ENCODE measurements at regions not wholly inside any gene's neighbourhood (a gene's known extent, or its start where the extent isn't known, plus 50 kb on each side); places are given as distances from the start of the nearest gene placed in this dataset.

DNA sequence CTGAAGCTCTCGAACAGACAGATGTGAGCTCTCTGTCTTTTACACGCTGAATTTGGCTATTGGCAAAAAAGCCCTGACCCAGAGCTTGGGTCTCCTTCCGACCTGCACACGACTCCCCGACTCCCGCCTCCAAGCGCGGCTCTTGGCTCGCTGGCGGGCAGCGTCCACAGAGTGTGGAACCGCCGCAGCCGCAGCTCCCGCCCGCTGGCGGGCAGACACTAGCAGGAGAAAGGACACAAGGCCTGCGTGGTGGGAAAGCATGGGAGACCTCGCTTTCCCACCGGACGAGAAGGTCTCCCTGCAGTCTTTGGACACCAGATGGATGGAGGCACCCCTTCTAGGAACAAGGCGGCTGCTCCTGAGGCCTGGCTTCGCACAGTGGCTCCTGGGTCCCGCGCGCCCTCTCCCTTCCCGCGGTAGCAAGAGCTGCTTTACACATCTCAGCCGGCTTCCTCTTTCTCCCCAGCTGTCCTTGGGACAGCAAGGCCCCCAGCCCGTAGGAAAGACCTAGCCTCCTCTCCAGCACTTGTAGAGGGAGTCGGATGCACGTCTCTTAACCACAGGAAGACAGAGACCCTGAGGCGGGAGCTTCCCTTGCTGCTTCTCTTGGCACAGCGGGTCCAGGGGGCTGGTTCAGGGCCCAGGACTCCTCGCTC, 92.1 kb downstream of the PRKAB2 start:
- Mint-ChIP-seq H3K27me3 (peaks cover 98% of the 10 kb centered on the region), H3K9me3 (no peaks in the 10 kb centered on the region), H3K4me3 (peak overlapping the region; percentile 85), H3K4me1 (ENCODE audit: unreplicated experiment) (peaks cover 12% of the 10 kb centered on the region), H3K27ac (no peak overlapping the region), H3K36me3 (no peaks in the 10 kb centered on the region)
- no peak for DNase-seq (ENCODE audit: extremely low spot score, unreplicated experiment)
- TF ChIP-seq, protein P1, sequence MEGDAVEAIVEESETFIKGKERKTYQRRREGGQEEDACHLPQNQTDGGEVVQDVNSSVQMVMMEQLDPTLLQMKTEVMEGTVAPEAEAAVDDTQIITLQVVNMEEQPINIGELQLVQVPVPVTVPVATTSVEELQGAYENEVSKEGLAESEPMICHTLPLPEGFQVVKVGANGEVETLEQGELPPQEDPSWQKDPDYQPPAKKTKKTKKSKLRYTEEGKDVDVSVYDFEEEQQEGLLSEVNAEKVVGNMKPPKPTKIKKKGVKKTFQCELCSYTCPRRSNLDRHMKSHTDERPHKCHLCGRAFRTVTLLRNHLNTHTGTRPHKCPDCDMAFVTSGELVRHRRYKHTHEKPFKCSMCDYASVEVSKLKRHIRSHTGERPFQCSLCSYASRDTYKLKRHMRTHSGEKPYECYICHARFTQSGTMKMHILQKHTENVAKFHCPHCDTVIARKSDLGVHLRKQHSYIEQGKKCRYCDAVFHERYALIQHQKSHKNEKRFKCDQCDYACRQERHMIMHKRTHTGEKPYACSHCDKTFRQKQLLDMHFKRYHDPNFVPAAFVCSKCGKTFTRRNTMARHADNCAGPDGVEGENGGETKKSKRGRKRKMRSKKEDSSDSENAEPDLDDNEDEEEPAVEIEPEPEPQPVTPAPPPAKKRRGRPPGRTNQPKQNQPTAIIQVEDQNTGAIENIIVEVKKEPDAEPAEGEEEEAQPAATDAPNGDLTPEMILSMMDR (conservative IDR thresholded peaks at IDR 0.05), result no peak

- H3K9me3 Mint-ChIP-seq, result no peaks in the 10 kb centered on the region
- H3K4me1 Mint-ChIP-seq (ENCODE audit: unreplicated experiment), result peaks cover 12% of the 10 kb centered on the region
- H3K27me3 Mint-ChIP-seq, result peaks cover 98% of the 10 kb centered on the region
- no peak for DNase-seq (ENCODE audit: extremely low spot score, unreplicated experiment)
- H3K36me3 Mint-ChIP-seq, result no peaks in the 10 kb centered on the region
- H3K4me3 Mint-ChIP-seq, result peak overlapping the region; percentile 85
- TF ChIP-seq, protein P1 (conservative IDR thresholded peaks at IDR 0.05), result no peak
- H3K27ac Mint-ChIP-seq, result no peak overlapping the region
Measured at GRCh38 chr1:147079400-147080005, 92.8 kb downstream of the PRKAB2 start.

GRCh38 chr1:147078606-147079399, 93.5 kb downstream of the PRKAB2 start:
- Mint-ChIP-seq H3K4me1 (ENCODE audit: unreplicated experiment) (peaks cover 12% of the 10 kb centered on the region), H3K27ac (no peak overlapping the region), H3K36me3 (no peaks in the 10 kb centered on the region), H3K4me3 (peak overlapping the region; percentile 85), H3K9me3 (no peaks in the 10 kb centered on the region), H3K27me3 (peaks cover 98% of the 10 kb centered on the region)
- TF ChIP-seq, protein P1 (conservative IDR thresholded peaks at IDR 0.05), result no peak
- no peak for DNase-seq (ENCODE audit: extremely low spot score, unreplicated experiment)

GRCh38 chr1:147077936-147078605, 94.2 kb downstream of the PRKAB2 start:
- H3K9me3 Mint-ChIP-seq, result no peaks in the 10 kb centered on the region
- no peak overlapping the region for H3K4me3 Mint-ChIP-seq
- no peak for DNase-seq (ENCODE audit: extremely low spot score, unreplicated experiment)
- peaks cover 98% of the 10 kb centered on the region for H3K27me3 Mint-ChIP-seq
- H3K27ac Mint-ChIP-seq, result no peak overlapping the region
- TF ChIP-seq, protein P1 (conservative IDR thresholded peaks at IDR 0.05), result no peak
- H3K4me1 Mint-ChIP-seq (ENCODE audit: unreplicated experiment), result peaks cover 12% of the 10 kb centered on the region
- no peaks in the 10 kb centered on the region for H3K36me3 Mint-ChIP-seq

DNA sequence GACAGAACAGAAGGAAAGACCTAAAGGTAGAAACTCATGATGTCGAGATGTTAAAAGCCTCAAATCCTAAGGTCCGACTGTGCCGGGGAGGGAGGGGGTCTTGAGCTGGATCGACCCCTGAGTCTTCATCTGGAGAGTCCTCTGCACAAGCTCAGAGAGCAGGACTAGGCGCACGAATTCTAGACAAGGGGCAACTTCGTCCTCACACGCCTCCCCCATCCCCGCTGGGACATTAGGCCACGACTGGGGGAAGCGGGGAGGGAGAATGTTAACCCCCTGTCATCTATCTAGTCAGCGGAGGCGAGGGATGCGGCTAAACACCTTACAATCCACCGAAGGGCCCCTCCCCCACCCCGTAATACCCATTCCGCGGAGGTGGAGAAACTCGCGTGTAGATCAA, 94.7 kb downstream of the PRKAB2 start:
- H3K4me1 Mint-ChIP-seq (ENCODE audit: unreplicated experiment), result peaks cover 12% of the 10 kb centered on the region

More for the DNA sequence above, 94.7 kb downstream of the PRKAB2 start:
- Mint-ChIP-seq H3K4me3 (no peak overlapping the region), H3K27me3 (peaks cover 98% of the 10 kb centered on the region), H3K27ac (no peak overlapping the region), H3K9me3 (no peaks in the 10 kb centered on the region), H3K36me3 (no peaks in the 10 kb centered on the region)
- no peak for DNase-seq (ENCODE audit: extremely low spot score, unreplicated experiment)
- TF ChIP-seq, protein P1 (conservative IDR thresholded peaks at IDR 0.05), result no peak

All from type B pancreatic cell (in vitro differentiated cells).